Femur (tissue), 1 donor: ENCODE measurements at regions not wholly inside any gene's neighbourhood (a gene's known extent, or its start where the extent isn't known, plus 50 kb on each side); places are given as distances from the start of the nearest gene placed in this dataset.
"Not testable (repeated sequence)": the region's sequence is repeated elsewhere in the genome, so short reads cannot be mapped to it uniquely, and the experiment has no call there.

Experiments
- DNase-seq: peaks from one replicate; pipeline ENCODE4 v3.0.0-alpha.2; 2017

- peak; percentile 89 for DNase-seq
Observed at GRCh38 chr1:55304229-55304740, 89.1 kb upstream of the USP24 start.

GRCh38 chr1:55302972-55303371, 87.8 kb upstream of the USP24 start:
- DNase-seq = no peak

- peak; percentile 47 for DNase-seq
Observed at GRCh38 chr1:55301912-55302311, 86.7 kb upstream of the USP24 start.

GRCh38 chr1:55300975-55301374, 85.8 kb upstream of the USP24 start:
- no peak for DNase-seq

GRCh38 chr1:55298167-55298894, 83.2 kb upstream of the USP24 start:
- no peak for DNase-seq

GRCh38 chr1:55296247-55296646, 81.1 kb upstream of the USP24 start:
- not testable (repeated sequence) for DNase-seq

GRCh38 chr1:55289614-55290013, 74.5 kb upstream of the USP24 start:
- DNase-seq = no peak

- DNase-seq = no peak
Observed at GRCh38 chr1:55289042-55289441, 73.9 kb upstream of the USP24 start.

- DNase-seq = no peak
Observed at GRCh38 chr1:55288245-55288644, 73.1 kb upstream of the USP24 start.

GRCh38 chr1:55287723-55288122, 72.6 kb upstream of the USP24 start:
- no peak for DNase-seq

GRCh38 chr1:55286856-55287602, 71.9 kb upstream of the USP24 start:
- no peak for DNase-seq

GRCh38 chr1:55285834-55286233, 70.7 kb upstream of the USP24 start:
- DNase-seq = no peak

GRCh38 chr1:55284856-55285255, 69.7 kb upstream of the USP24 start:
- DNase-seq = peak; percentile 43

GRCh38 chr1:55282058-55282457, 66.9 kb upstream of the USP24 start:
- no peak for DNase-seq

GRCh38 chr1:55280731-55281130, 65.6 kb upstream of the USP24 start:
- DNase-seq = no peak

- DNase-seq = no peak
Observed at GRCh38 chr1:55279627-55280026, 64.5 kb upstream of the USP24 start.

GRCh38 chr1:55278378-55278777, 63.2 kb upstream of the USP24 start:
- DNase-seq = no peak

GRCh38 chr1:55277377-55278130, 62.4 kb upstream of the USP24 start:
- DNase-seq = peak; percentile 85

GRCh38 chr1:55276671-55277376, 61.7 kb upstream of the USP24 start:
- peak; percentile 32 for DNase-seq

GRCh38 chr1:55275941-55276341, 60.8 kb upstream of the USP24 start:
- DNase-seq = no peak

GRCh38 chr1:55275151-55275748, 60.1 kb upstream of the USP24 start:
- DNase-seq = peak; percentile 43

- no peak for DNase-seq
Observed at GRCh38 chr1:55272994-55273393, 57.8 kb upstream of the USP24 start.
